ENCODE measurements at regions not wholly inside any gene's neighbourhood (a gene's known extent, or its start where the extent isn't known, plus 50 kb on each side); places are given as distances from the start of the nearest gene placed in this dataset.

DNA sequence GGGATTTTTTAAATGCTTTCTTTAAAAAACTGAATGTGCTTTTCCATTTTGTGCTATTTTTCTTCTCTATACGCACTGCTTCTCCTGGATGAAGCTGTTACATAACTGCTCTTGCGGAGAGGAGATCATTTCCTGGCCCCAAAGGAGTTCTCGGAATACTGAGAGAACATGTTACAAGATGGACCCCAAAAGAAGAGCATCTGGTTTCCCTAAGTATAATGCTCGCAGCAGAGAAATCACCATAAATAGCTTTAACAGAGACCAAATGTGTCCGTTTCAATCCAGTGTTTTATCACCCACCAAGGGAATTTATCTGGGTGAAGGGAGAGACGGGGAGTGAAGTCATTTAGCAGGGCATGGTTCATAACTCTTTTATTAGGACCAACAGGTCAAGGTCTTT lies 80.1 kb downstream of the RBM43 start:
- ChIA-PET CTCF (interaction anchor here (1.1 kb wide), 1 partner anchor 10 kb away, joined by 3 read pairs; no protein-coding TSS in a partner anchor), POLR2A (no interaction called here)
- H3K36me3 Mint-ChIP-seq, result no peaks in the 10 kb centered on the region

DNA sequence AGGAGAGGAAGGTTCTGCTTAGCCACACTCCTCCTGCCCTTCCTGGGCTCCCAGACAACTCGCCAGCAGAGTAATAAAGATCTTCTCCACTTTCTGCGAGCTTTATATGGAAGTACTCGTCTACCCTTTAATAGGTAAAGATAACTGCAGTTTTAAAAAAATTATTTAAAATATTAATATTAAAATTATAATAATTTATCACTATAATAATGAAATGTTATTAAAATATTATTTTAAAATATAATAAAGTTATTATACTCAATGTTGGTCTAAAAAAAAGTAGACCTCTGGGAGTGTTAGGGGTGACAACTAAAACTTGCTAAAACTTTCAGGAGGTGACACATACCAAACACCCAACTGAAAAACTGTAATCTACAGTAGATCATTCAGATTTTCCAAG lies 81.5 kb downstream of the RBM43 start:
- CTCF ChIA-PET, result no interaction called here
- Mint-ChIP-seq H3K27ac (no peak overlapping the region), H3K36me3 (no peaks in the 10 kb centered on the region), H3K9me3 (peaks cover 0 to 2% (median 0%) of the 10 kb centered on the region in 5 donors), H3K27me3 (peaks cover 11 to 42% of the 10 kb centered on the region in 2 donors), H3K4me3 (no peak overlapping the region), H3K4me1 (no peaks in the 10 kb centered on the region)
- Histone ChIP-seq H3K4me1 (ENCODE audit: insufficient read depth, low read length) (no peaks in the 10 kb centered on the region), H3K4me3 (ENCODE audit: low read length) (no peak overlapping the region), H3K27ac (ENCODE audit: low read depth, low read length) (no peak overlapping the region), H3K9me3 (ENCODE audit: low read length) (no peaks in the 10 kb centered on the region), H3K27me3 (ENCODE audit: insufficient read depth, low read length, poor library complexity, severe bottlenecking) (no peaks in the 10 kb centered on the region), H3K36me3 (ENCODE audit: insufficient read depth, low read length) (no peaks in the 10 kb centered on the region)
- DNase-seq, result no peak
- POLR2A ChIA-PET, result no interaction called here

More for the DNA sequence above, 80.1 kb downstream of the RBM43 start:
- H3K9me3 ChIP-seq (ENCODE audit: low read length), result no peaks in the 10 kb centered on the region
- H3K4me3 ChIP-seq (ENCODE audit: low read length), result no peak overlapping the region
- no peak for DNase-seq
- no peaks in the 10 kb centered on the region for H3K36me3 ChIP-seq (ENCODE audit: insufficient read depth, low read length)
- Mint-ChIP-seq H3K4me1 (no peaks in the 10 kb centered on the region), H3K27me3 (peaks cover 6 to 33% of the 10 kb centered on the region in 2 donors), H3K4me3 (no peak overlapping the region), H3K9me3 (peaks cover 0 to 2% (median 0%) of the 10 kb centered on the region in 5 donors), H3K27ac (no peak overlapping the region)
- H3K4me1 ChIP-seq (ENCODE audit: insufficient read depth, low read length), result no peaks in the 10 kb centered on the region
- no peaks in the 10 kb centered on the region for H3K27me3 ChIP-seq (ENCODE audit: insufficient read depth, low read length, poor library complexity, severe bottlenecking)
- no peak overlapping the region for H3K27ac ChIP-seq (ENCODE audit: low read depth, low read length)

DNA sequence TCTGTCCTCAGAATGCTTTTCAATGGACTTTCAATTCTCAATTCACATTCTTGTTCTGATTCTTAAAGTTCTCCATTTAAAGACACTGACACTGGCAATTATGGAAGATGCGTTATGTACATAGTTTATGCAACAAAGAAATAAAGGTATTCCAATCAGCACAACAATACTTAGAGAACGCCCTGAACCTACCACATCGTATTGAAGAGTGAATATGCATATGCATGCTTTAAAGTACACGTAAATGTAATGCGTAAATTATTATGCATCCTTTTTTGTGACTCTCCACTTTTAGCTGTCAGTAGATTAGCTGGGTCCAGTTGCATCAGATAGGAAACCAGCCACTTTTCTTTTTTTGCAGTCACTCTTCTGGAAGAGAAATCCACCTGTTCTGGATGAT lies 83.5 kb downstream of the RBM43 start:
- CTCF ChIA-PET, result no interaction called here

DNA sequence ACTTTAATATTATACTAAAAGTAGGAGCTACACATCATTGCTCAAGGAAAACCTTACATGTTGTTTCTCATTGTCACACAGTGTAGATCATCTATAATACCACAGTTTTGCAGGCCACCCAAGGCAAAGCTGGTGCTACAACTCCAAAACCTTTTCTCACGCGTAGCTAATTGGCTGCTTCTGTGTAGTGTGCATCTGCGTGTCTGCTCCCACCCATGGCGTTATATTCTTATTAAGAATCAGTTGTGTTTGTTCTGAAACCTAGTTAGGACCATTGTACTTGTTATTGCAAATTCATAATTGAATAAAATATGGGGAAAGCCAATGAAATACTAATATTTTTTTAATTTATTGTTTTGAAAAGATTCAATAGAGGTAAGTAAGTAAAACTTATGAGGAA lies 83.9 kb downstream of the RBM43 start:
- H3K27ac Mint-ChIP-seq, result no peak overlapping the region
- H3K27me3 Mint-ChIP-seq, result peaks cover 14 to 46% of the 10 kb centered on the region in 2 donors
- H3K4me1 Mint-ChIP-seq, result no peaks in the 10 kb centered on the region
- H3K36me3 Mint-ChIP-seq, result no peaks in the 10 kb centered on the region
- CTCF ChIA-PET, result no interaction called here
- H3K4me3 Mint-ChIP-seq, result no peak overlapping the region
- Histone ChIP-seq H3K27me3 (ENCODE audit: insufficient read depth, low read length, poor library complexity, severe bottlenecking) (no peaks in the 10 kb centered on the region), H3K4me1 (ENCODE audit: insufficient read depth, low read length) (no peaks in the 10 kb centered on the region), H3K27ac (ENCODE audit: low read depth, low read length) (no peak overlapping the region), H3K4me3 (ENCODE audit: low read length) (no peak overlapping the region), H3K9me3 (ENCODE audit: low read length) (no peaks in the 10 kb centered on the region), H3K36me3 (ENCODE audit: insufficient read depth, low read length) (no peaks in the 10 kb centered on the region)
- POLR2A ChIA-PET, result no interaction called here
- DNase-seq, result no peak
- H3K9me3 Mint-ChIP-seq, result no peaks in the 10 kb centered on the region

More for the DNA sequence above, 83.5 kb downstream of the RBM43 start:
- H3K4me1 Mint-ChIP-seq, result no peaks in the 10 kb centered on the region
- Histone ChIP-seq H3K27me3 (ENCODE audit: insufficient read depth, low read length, poor library complexity, severe bottlenecking) (no peaks in the 10 kb centered on the region), H3K36me3 (ENCODE audit: insufficient read depth, low read length) (no peaks in the 10 kb centered on the region), H3K4me1 (ENCODE audit: insufficient read depth, low read length) (no peaks in the 10 kb centered on the region), H3K27ac (ENCODE audit: low read depth, low read length) (no peak overlapping the region), H3K9me3 (ENCODE audit: low read length) (no peaks in the 10 kb centered on the region), H3K4me3 (ENCODE audit: low read length) (no peak overlapping the region)
- no peaks in the 10 kb centered on the region for H3K9me3 Mint-ChIP-seq
- no peak for DNase-seq
- H3K27me3 Mint-ChIP-seq, result peaks cover 12 to 46% of the 10 kb centered on the region in 2 donors
- no peaks in the 10 kb centered on the region for H3K36me3 Mint-ChIP-seq
- no peak overlapping the region for H3K4me3 Mint-ChIP-seq
- POLR2A ChIA-PET, result no interaction called here
- no peak overlapping the region for H3K27ac Mint-ChIP-seq

DNA sequence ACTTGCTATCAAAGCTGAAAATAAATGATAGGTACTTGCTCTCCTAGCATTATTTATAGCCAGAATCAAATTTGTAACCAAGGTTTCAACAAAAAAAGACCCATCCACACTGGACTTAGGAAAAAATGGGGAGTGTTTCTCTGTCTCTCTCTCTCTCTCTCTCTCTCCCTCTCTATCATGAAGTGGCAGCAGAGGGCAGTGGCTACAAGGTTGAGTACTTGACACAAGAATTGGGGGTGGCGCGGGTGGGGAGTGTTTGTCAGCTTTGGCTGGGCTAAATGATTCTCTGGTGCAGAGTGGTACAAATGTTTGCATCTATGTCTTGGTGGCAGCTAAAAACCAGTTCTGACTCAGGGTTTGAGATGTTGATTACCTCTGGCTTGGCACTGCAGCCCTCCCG lies 85.0 kb downstream of the RBM43 start:
- Mint-ChIP-seq H3K27me3 (peaks cover 16 to 45% of the 10 kb centered on the region in 2 donors), H3K9me3 (no peaks in the 10 kb centered on the region), H3K4me1 (no peaks in the 10 kb centered on the region), H3K36me3 (no peaks in the 10 kb centered on the region), H3K27ac (no peak overlapping the region), H3K4me3 (peak overlapping the region in 1 of 7 donors; percentile 68)
- CTCF ChIA-PET, result no interaction called here
- Histone ChIP-seq H3K27me3 (ENCODE audit: insufficient read depth, low read length, poor library complexity, severe bottlenecking) (no peaks in the 10 kb centered on the region), H3K4me1 (ENCODE audit: insufficient read depth, low read length) (no peaks in the 10 kb centered on the region), H3K9me3 (ENCODE audit: low read length) (no peaks in the 10 kb centered on the region), H3K4me3 (ENCODE audit: low read length) (no peak overlapping the region), H3K27ac (ENCODE audit: low read depth, low read length) (no peak overlapping the region), H3K36me3 (ENCODE audit: insufficient read depth, low read length) (no peaks in the 10 kb centered on the region)
- DNase-seq, result no peak
- POLR2A ChIA-PET, result no interaction called here

DNA sequence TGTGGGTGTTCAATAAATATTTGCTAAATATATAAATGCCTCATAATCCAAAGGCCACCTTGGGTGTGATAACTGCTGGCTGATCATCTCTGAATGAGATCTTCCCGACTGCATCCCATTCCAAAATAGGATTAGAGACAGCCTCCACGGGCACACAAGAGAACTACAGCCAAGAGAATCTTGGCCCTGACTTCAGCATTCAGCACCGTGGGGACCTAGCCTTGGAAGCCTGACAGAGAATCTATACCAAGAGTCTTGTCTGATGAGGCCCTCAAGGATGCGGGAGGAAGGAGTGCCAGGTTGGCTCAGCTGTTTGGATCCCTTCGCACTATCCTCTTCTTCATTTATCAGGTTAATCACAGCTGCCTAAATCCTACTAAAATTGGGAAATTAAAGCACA lies 85.8 kb downstream of the RBM43 start:
- Mint-ChIP-seq H3K9me3 (no peaks in the 10 kb centered on the region), H3K27ac (no peak overlapping the region), H3K36me3 (no peaks in the 10 kb centered on the region), H3K4me1 (no peaks in the 10 kb centered on the region), H3K4me3 (no peak overlapping the region), H3K27me3 (peaks cover 16 to 41% of the 10 kb centered on the region in 2 donors)
- ChIA-PET POLR2A (no interaction called here), CTCF (no interaction called here)
- H3K36me3 ChIP-seq (ENCODE audit: insufficient read depth, low read length), result no peaks in the 10 kb centered on the region
- H3K4me3 ChIP-seq (ENCODE audit: low read length), result no peak overlapping the region
- DNase-seq, result no peak
- H3K27me3 ChIP-seq (ENCODE audit: insufficient read depth, low read length, poor library complexity, severe bottlenecking), result no peaks in the 10 kb centered on the region
- no peak overlapping the region for H3K27ac ChIP-seq (ENCODE audit: low read depth, low read length)
- H3K4me1 ChIP-seq (ENCODE audit: insufficient read depth, low read length), result no peaks in the 10 kb centered on the region
- no peaks in the 10 kb centered on the region for H3K9me3 ChIP-seq (ENCODE audit: low read length)

DNA sequence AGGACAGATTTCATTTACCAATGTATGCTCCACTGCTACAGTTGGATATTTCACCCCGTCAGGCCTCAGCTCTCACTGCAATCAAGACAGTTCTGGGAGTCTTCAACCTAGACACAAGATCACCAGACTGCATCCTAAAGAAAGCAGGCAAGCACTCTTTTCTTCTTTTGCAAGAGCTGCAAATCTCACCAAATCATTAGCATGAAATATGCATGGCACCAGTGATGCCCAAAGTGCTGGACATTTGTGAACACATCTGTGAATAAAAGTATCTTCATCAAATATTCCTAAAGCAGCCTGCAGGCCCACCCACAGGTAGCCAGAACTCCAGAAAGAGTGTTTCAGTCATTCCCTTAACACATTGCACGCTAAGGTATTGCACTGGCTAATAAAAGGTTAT lies 87.5 kb downstream of the RBM43 start:
- Histone ChIP-seq H3K4me1 (ENCODE audit: insufficient read depth, low read length) (no peaks in the 10 kb centered on the region), H3K36me3 (ENCODE audit: insufficient read depth, low read length) (no peaks in the 10 kb centered on the region), H3K4me3 (ENCODE audit: low read length) (no peak overlapping the region), H3K9me3 (ENCODE audit: low read length) (no peaks in the 10 kb centered on the region), H3K27ac (ENCODE audit: low read depth, low read length) (no peak overlapping the region), H3K27me3 (ENCODE audit: insufficient read depth, low read length, poor library complexity, severe bottlenecking) (no peaks in the 10 kb centered on the region)
- ChIA-PET CTCF (no interaction called here), POLR2A (no interaction called here)
- Mint-ChIP-seq H3K9me3 (no peaks in the 10 kb centered on the region), H3K36me3 (no peaks in the 10 kb centered on the region), H3K27me3 (peaks cover 16 to 32% of the 10 kb centered on the region in 2 donors), H3K4me3 (no peak overlapping the region), H3K4me1 (no peaks in the 10 kb centered on the region), H3K27ac (no peak overlapping the region)
- no peak for DNase-seq

DNA sequence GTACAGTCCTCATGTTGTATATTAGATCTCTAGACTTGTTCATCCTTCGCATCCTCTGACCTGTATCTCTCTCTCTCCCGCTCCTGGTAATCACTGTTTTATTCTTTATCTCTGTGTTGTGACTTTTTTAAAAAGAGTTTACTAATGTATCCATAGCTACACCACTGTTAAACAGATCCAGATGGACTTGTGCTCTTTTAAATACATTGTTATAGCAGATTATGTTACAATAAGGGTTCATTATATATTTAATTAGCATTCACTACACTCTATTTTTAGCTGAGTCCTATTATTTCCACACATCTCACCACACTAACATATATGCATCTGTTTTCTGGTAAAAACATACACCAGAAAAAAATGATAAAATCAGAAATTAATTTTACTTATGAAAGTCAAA lies 90.5 kb downstream of the RBM43 start:
- Mint-ChIP-seq H3K27ac (no peak overlapping the region), H3K4me1 (no peaks in the 10 kb centered on the region), H3K27me3 (peaks cover 13 to 22% of the 10 kb centered on the region in 2 donors), H3K4me3 (no peak overlapping the region), H3K36me3 (no peaks in the 10 kb centered on the region), H3K9me3 (no peaks in the 10 kb centered on the region)
- Histone ChIP-seq H3K4me3 (ENCODE audit: low read length) (no peak overlapping the region), H3K9me3 (ENCODE audit: low read length) (no peaks in the 10 kb centered on the region), H3K27ac (ENCODE audit: low read depth, low read length) (no peak overlapping the region), H3K27me3 (ENCODE audit: insufficient read depth, low read length, poor library complexity, severe bottlenecking) (no peaks in the 10 kb centered on the region), H3K36me3 (ENCODE audit: insufficient read depth, low read length) (no peaks in the 10 kb centered on the region), H3K4me1 (ENCODE audit: insufficient read depth, low read length) (no peaks in the 10 kb centered on the region)
- no peak for DNase-seq
- CTCF ChIA-PET, result no interaction called here
- POLR2A ChIA-PET, result no interaction called here

DNA sequence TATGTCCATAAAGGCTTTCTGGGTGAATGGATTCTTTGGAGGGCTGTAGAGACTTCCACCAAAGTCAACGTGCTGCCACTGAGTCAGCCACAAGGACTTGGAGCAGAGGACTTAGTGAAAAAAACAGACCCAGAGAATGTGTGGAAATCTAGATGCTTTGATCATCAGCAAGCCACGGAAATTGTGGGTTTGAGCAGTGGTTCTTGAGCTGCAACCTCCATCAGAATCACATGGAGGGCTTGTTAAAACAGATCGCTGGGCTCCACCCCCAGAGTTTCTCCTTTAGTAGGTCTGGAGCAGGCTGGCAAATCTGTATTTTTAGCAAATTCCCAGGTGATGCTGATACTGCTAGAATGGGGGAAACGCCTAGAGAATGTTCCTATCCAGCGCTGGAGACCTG lies 95.3 kb downstream of the RBM43 start:
- Histone ChIP-seq H3K36me3 (ENCODE audit: insufficient read depth, low read length) (no peaks in the 10 kb centered on the region), H3K4me3 (ENCODE audit: low read length) (no peak overlapping the region), H3K4me1 (ENCODE audit: insufficient read depth, low read length) (no peaks in the 10 kb centered on the region), H3K27ac (ENCODE audit: low read depth, low read length) (no peak overlapping the region), H3K9me3 (ENCODE audit: low read length) (no peaks in the 10 kb centered on the region), H3K27me3 (ENCODE audit: insufficient read depth, low read length, poor library complexity, severe bottlenecking) (no peaks in the 10 kb centered on the region)
- H3K27ac Mint-ChIP-seq, result no peak overlapping the region
- POLR2A ChIA-PET, result no interaction called here
- no peaks in the 10 kb centered on the region for H3K9me3 Mint-ChIP-seq
- no peak for DNase-seq
- no peaks in the 10 kb centered on the region for H3K4me1 Mint-ChIP-seq
- no peak overlapping the region for H3K4me3 Mint-ChIP-seq
- no peaks in the 10 kb centered on the region for H3K36me3 Mint-ChIP-seq
- CTCF ChIA-PET, result no interaction called here
- peaks cover 5 to 29% of the 10 kb centered on the region in 2 donors for H3K27me3 Mint-ChIP-seq
